ENCODE measurements at regions not wholly inside any gene's neighbourhood (a gene's known extent, or its start where the extent isn't known, plus 50 kb on each side); places are given as distances from the start of the nearest gene placed in this dataset.

- Mint-ChIP-seq H3K9me3 (ENCODE audit: unreplicated experiment) (peaks cover 4% of the 10 kb centered on the region), H3K4me3 (ENCODE audit: unreplicated experiment) (no peak overlapping the region), H3K27ac (ENCODE audit: unreplicated experiment) (no peak overlapping the region), H3K27me3 (ENCODE audit: unreplicated experiment) (peaks cover 10% of the 10 kb centered on the region), H3K36me3 (ENCODE audit: low read depth, unreplicated experiment) (peaks cover 5% of the 10 kb centered on the region), H3K4me1 (ENCODE audit: unreplicated experiment) (no peaks in the 10 kb centered on the region)
- TF ChIP-seq, protein P1, sequence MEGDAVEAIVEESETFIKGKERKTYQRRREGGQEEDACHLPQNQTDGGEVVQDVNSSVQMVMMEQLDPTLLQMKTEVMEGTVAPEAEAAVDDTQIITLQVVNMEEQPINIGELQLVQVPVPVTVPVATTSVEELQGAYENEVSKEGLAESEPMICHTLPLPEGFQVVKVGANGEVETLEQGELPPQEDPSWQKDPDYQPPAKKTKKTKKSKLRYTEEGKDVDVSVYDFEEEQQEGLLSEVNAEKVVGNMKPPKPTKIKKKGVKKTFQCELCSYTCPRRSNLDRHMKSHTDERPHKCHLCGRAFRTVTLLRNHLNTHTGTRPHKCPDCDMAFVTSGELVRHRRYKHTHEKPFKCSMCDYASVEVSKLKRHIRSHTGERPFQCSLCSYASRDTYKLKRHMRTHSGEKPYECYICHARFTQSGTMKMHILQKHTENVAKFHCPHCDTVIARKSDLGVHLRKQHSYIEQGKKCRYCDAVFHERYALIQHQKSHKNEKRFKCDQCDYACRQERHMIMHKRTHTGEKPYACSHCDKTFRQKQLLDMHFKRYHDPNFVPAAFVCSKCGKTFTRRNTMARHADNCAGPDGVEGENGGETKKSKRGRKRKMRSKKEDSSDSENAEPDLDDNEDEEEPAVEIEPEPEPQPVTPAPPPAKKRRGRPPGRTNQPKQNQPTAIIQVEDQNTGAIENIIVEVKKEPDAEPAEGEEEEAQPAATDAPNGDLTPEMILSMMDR (IDR thresholded peaks at IDR 0.05; ENCODE audit: unreplicated experiment) = no peak
- no peak for DNase-seq (ENCODE audit: low spot score)
These were observed 159.5 kb downstream of the KIF26A start for GRCh38 chr14:104297721-104298401.

DNA sequence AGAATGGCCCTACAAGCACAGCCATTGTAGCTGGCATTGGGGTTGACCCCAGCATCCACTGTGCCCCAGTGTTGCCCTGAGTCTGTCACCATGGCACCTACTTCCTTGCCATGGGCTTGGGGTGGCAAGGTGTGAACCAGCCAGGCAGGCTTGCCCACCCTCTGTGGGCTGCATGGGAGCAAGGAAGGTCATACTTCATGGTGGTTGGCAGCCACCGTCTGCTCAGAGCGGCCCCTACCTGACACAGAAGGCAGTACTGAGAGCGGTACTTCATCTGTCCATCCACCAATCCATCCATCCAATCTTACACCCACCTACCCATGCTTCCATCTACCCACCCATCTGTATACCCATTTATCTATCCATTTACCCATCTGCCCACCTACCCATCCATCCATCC is 160.1 kb downstream of the KIF26A start:
- TF ChIP-seq, protein P1 (IDR thresholded peaks at IDR 0.05; ENCODE audit: unreplicated experiment) = no peak
- Mint-ChIP-seq H3K9me3 (ENCODE audit: unreplicated experiment) (peaks cover 4% of the 10 kb centered on the region), H3K27ac (ENCODE audit: unreplicated experiment) (no peak overlapping the region), H3K4me1 (ENCODE audit: unreplicated experiment) (no peaks in the 10 kb centered on the region), H3K27me3 (ENCODE audit: unreplicated experiment) (peaks cover 15% of the 10 kb centered on the region), H3K36me3 (ENCODE audit: low read depth, unreplicated experiment) (peaks cover 5% of the 10 kb centered on the region), H3K4me3 (ENCODE audit: unreplicated experiment) (no peak overlapping the region)
- no peak for DNase-seq (ENCODE audit: low spot score)

- DNase-seq (ENCODE audit: low spot score) = no peak
- Mint-ChIP-seq H3K27ac (ENCODE audit: unreplicated experiment) (no peak overlapping the region), H3K9me3 (ENCODE audit: unreplicated experiment) (peaks cover 4% of the 10 kb centered on the region)
These were observed 161.8 kb downstream of the KIF26A start for GRCh38 chr14:104299993-104300761.

DNA sequence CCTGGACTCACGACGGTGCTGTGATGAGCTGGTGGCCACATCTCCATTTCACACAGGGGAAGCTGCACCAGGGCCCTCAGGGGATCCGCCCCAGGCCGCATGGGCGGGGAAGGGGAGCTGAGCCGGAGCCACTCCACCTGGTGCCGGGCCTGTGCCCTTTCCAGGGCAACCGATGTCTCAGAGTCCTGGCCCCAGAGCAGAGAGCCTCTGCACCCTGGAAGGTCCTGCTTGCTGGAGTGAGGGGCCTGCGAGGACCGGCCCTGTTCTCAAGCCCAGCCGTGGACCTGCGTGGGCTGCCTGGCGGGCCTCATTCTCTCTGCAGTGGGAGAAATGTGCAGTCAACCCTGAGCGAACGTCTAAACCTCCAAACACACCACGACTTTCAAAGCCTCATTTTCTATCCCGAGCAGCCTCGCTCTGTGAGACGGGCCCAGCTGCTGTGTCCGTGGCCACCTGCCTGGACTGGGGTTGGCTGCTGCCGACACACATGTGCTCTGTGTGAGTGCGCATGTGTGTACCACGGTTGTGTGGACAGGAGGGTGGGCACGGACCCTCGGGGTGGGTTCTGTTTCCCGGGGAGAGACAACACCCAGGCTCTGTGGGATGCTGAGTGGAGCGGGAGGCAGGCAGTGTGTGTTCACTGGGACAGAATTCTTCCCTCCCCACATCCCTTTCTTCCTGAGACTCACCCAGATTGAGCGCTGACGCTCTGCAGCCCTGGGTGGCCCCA is 163.5 kb downstream of the KIF26A start:
- H3K4me3 Mint-ChIP-seq (ENCODE audit: unreplicated experiment) = no peak overlapping the region
- H3K27me3 Mint-ChIP-seq (ENCODE audit: unreplicated experiment) = peaks cover 12% of the 10 kb centered on the region
- no peak for DNase-seq (ENCODE audit: low spot score)
- H3K9me3 Mint-ChIP-seq (ENCODE audit: unreplicated experiment) = peaks cover 4% of the 10 kb centered on the region
- no peak overlapping the region for H3K27ac Mint-ChIP-seq (ENCODE audit: unreplicated experiment)
- peaks cover 5% of the 10 kb centered on the region for H3K36me3 Mint-ChIP-seq (ENCODE audit: low read depth, unreplicated experiment)
- TF ChIP-seq, protein P1 (IDR thresholded peaks at IDR 0.05; ENCODE audit: unreplicated experiment) = no peak
- no peaks in the 10 kb centered on the region for H3K4me1 Mint-ChIP-seq (ENCODE audit: unreplicated experiment)

More at GRCh38 chr14:104299993-104300761, 161.8 kb downstream of the KIF26A start:
- TF ChIP-seq, protein P1 (IDR thresholded peaks at IDR 0.05; ENCODE audit: unreplicated experiment) = no peak
- H3K27me3 Mint-ChIP-seq (ENCODE audit: unreplicated experiment) = peaks cover 12% of the 10 kb centered on the region
- H3K4me3 Mint-ChIP-seq (ENCODE audit: unreplicated experiment) = no peak overlapping the region
- no peaks in the 10 kb centered on the region for H3K4me1 Mint-ChIP-seq (ENCODE audit: unreplicated experiment)
- peaks cover 5% of the 10 kb centered on the region for H3K36me3 Mint-ChIP-seq (ENCODE audit: low read depth, unreplicated experiment)

All from endothelial cell (in vitro differentiated cells).